SIG-M5 (cell line): ENCODE measurements at regions not wholly inside any gene's neighbourhood (a gene's known extent, or its start where the extent isn't known, plus 50 kb on each side); places are given as distances from the start of the nearest gene placed in this dataset.
"Not testable (repeated sequence)": the region's sequence is repeated elsewhere in the genome, so short reads cannot be mapped to it uniquely, and the experiment has no call there.

Experiments
- DNase-seq: peaks from one replicate; lab custom pipeline; 2025; lab: John Stamatoyannopoulos, UW

GRCh38 chr21:14321042-14321441 is 61.9 kb downstream of the HSPA13 start:
- no peak for DNase-seq

- DNase-seq = no peak
These were observed 63.1 kb downstream of the HSPA13 start for GRCh38 chr21:14319805-14320204.

- no peak for DNase-seq
These were observed 64.4 kb downstream of the HSPA13 start for GRCh38 chr21:14318578-14318977.

DNA sequence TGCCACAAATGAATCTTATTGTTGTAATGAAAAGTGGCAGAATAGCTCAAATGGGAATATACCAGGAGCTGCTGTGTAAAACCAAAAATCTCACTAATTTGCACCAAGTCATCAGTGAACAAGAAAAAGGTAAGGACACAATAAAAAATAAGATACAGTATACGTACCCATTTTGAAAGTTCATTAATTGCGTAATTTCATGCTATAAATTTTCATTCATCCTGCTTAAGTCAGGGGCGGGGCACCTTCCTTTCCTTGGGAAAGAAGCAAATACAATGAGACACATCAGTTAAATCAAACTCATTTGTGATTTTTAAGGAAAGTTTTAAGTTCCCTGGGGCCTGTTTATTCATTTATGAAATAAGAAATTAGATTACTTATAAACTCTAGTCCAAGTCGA is 65.4 kb downstream of the HSPA13 start:
- DNase-seq = no peak

GRCh38 chr21:14313300-14313699 is 69.6 kb downstream of the HSPA13 start:
- no peak for DNase-seq

DNA sequence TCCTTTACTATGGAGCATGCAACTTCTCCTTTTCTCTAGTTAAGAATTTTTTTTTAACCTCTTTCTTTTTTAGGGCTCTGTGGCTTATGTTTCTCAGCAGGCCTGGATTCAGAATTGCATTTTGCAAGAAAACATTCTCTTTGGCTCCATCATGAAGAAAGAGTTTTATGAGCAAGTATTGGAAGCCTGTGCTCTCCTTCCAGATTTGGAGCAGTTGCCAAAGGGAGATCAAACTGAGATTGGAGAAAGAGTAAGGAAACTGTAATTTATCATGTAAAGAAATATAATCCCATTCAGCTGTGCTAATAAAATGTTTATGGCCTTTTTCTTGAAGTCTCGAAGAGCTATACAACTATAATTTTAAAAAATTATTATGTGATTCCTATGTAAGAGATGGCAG is 70.1 kb downstream of the HSPA13 start:
- DNase-seq = no peak

- DNase-seq = peak; percentile 41
These were observed 74.7 kb downstream of the HSPA13 start for GRCh38 chr21:14308234-14308633.

- DNase-seq = no peak
These were observed 76.6 kb downstream of the HSPA13 start for GRCh38 chr21:14306126-14306907.

- no peak for DNase-seq
These were observed 79.0 kb downstream of the HSPA13 start for GRCh38 chr21:14303731-14304488.

- no peak for DNase-seq
These were observed 82.9 kb downstream of the HSPA13 start for GRCh38 chr21:14300074-14300473.

GRCh38 chr21:14290576-14290975 is 74.6 kb downstream of the RBM11 start:
- no peak for DNase-seq

DNA sequence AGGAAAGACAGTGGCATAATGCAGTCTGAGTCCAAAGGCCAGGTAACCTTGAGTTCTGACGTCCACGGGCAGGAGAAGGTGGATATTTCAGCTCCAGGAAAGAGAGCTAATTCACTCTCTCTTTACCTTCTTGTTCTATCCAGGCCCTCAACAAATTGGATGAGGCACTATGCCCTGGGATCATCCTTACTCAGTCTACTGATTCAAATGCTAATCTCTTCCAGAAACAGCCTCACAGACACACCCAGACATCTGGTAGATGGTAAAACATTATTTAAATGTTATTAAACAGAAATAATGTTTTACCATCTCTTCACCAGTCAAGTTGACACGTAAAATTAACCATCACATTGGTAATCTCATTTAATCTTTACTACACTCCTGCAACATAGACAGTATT is 73.0 kb downstream of the RBM11 start:
- no peak for DNase-seq

DNA sequence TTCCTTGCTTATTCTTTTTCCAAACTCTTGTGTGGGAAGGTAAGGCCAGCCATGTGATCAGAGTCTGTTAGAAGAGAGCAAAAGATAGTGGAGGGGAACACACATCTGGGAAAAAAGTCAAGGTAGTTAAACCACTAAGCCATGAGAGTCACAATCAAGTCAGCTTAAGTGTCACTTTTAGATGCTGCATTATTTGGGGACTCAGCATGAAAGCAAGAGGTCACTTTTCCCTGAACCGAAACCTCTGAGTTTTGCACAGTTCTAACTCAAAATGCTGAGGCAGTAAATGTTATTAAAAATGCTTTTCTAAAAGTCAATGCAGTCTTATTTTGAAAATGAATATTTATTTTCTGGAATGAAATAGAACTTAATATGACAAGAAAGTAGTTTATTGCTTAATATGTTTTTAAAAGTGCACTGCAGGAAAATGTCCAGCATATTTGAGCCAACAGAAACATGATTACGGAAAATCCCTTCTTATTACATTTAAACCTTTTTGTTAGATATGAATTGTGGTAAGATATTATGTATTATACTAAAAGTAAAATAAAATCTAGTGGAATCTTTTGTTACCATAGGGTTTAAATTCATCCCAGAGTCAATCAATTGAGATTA is 69.3 kb downstream of the RBM11 start:
- no peak for DNase-seq

GRCh38 chr21:14284481-14284880 is 68.5 kb downstream of the RBM11 start:
- no peak for DNase-seq

GRCh38 chr21:14281188-14281900 is 65.4 kb downstream of the RBM11 start:
- not testable (repeated sequence) for DNase-seq
